GM19468 (cell line): ENCODE measurements at regions not wholly inside any gene's neighbourhood (a gene's known extent, or its start where the extent isn't known, plus 50 kb on each side); places are given as distances from the start of the nearest gene placed in this dataset.
A peak's percentile ranks its signal among the peaks of the same experiment; 100 is the strongest.

Source experiments
- ATAC-seq: cut with Tn5 transposase; IDR thresholded peaks from one replicate; pipeline ENCODE4 v1.9.1; 2021; ENCODE audit warnings: mild to moderate bottlenecking, moderate library complexity, moderate number of reproducible peaks; ENCODE audit not compliant: unreplicated experiment; ENCODE audit errors: extremely low read depth

DNA sequence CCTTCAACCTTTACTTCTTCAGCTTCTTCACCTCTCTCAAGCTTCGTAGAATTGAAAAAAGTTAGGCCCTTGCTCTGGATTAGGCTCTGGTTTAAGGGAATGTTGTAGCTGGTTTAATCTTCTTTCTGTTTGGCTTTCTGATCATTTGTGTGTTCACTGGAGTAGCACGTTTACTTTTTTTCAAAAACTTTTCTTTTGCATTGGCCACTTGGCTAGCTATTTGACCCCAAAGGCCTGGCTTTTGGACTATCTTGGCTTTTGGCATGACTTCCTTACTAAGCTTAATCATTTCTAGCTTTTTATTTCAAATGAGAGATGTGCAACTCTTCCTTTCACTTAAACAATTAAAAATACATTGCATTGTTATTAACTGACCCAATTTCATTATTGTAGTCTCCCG is 1154.8 kb upstream of the ZEB2 start:
- no peak for ATAC-seq

DNA sequence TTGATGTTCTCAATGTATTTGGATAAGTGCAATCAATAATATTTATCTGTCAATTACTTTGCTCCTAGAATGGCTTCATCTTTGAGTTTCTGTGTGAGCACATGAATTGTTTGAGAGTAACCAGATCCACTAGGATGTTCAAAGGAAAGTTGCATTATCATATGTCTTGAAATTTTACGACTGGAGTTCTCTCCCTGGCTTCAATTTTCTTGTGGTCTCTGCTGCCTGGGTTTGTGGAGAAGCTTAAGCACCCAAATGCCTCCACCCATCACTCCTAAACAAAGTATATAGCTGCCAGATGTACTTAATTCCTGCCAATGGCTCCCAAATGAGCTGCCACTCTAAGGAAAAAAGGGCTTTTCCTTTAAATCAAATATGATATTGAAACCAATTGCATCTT is 1149.4 kb upstream of the ZEB2 start:
- ATAC-seq: no peak

DNA sequence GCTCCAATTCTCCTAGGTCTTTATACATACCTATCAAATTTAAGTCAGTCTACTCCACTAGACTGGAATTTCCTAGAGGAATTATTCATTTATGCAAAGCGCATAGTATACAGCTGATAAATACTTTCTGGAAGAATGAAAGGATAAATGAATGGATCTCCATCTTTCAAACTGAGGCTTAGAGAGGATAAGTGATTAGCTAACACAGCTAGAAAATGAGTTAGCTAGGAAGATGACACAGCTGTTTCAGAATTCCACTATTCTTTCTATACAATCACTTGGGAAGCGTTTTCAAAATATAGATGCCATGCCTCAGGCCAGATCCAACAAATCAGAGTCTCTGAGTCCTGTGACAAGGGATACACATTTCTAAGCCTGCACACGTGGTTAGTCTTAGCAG is 1146.6 kb upstream of the ZEB2 start:
- no peak for ATAC-seq

DNA sequence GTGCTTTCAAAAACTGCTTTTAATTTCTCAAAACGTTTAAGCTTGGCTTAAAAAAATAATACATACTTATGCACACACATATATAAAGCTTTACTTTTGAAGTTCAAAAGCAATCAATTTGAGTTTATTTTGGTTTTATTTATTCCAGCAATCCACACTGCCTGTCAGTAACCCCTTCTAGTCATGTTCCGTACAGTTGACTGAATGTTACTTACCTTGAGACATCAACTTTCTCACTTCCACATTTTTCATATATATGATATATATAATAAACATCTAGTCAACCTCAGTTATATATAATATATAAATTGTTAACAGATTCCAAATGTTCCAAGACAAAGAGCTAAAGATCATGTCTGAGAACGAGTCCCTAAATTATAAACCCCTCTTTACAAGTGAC is 1137.3 kb upstream of the ZEB2 start:
- ATAC-seq: no peak

DNA sequence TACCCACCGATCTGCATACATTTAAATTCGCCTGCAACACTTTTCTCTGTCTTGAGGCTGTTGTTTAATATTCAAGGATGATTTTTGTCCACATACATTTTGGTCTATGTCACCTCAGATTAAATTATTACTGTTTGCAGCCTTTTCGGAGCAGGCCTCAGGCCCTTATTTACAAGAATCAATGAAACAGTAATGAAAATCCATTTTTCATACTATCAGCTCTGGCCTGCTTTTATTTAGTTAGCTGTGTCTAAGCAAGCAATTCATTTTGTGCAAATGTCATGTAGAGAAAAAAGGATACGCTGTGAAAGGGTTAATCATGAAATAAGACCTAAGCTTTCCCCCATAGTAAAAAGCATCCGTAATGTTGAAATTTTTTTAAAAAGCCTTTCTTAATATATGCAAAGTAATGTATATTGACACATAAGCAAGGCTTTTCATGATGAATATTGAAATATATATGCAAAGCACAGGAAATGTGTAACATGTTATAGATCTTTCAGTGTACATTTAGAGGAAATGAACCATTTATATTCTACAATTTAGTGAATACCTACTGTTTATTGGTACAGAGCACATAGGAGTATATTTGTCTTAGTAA is 1135.3 kb upstream of the ZEB2 start:
- ATAC-seq: no peak

DNA sequence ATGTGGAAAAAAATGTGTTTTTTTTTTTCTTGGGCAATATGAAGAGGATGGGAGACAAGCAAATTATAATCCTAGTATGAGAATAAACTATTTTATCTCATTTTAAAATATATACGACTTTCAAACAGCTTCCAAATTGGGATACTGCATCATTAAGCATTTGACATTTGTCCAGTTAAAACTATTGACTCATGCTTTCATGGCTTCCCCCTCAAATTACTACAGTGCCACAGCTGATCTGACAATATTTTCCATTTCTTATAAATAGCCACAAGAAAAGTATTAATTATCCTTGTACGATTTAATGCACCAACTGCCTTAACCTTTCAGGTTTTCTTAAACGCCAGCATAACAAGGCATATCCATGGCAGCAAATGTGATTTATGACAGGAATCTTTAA is 1134.8 kb upstream of the ZEB2 start:
- no peak for ATAC-seq

DNA sequence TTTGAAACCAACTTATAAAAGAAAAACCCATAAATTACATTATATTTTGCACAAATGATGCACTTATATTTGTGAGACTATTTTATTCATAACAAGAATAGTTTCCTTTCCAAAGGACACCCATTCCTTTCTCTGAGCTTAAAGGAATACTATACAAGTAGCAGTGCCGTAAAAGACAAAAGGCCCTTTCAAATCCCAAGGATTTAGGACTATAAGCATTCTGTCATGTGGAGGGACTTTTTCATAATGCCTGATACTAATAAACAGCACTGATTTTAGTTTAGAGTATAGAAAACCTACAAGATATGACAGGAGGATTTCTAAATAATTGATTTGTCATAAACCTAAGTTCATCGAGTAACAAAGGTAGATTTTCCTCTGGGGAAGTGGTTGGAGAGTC is 1134.2 kb upstream of the ZEB2 start:
- ATAC-seq: no peak

DNA sequence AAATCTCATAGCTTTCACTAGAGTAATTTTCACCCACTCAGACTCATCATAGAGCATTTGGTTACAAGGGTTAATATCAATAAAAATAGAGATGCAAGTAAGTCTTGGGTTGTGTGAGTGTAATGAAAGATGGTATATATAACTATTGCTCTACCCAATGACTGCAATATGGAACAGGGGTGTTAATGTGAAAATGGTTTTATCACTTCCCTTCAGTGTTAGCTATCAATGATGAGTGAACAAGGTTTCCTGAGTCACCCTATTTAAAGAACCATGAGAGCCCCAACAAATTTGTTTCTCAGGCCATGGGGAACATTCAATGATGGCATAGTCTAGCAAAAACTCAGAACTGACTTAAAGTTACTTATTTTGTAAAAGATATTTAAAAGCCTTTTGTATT is 1133.6 kb upstream of the ZEB2 start:
- ATAC-seq: no peak

DNA sequence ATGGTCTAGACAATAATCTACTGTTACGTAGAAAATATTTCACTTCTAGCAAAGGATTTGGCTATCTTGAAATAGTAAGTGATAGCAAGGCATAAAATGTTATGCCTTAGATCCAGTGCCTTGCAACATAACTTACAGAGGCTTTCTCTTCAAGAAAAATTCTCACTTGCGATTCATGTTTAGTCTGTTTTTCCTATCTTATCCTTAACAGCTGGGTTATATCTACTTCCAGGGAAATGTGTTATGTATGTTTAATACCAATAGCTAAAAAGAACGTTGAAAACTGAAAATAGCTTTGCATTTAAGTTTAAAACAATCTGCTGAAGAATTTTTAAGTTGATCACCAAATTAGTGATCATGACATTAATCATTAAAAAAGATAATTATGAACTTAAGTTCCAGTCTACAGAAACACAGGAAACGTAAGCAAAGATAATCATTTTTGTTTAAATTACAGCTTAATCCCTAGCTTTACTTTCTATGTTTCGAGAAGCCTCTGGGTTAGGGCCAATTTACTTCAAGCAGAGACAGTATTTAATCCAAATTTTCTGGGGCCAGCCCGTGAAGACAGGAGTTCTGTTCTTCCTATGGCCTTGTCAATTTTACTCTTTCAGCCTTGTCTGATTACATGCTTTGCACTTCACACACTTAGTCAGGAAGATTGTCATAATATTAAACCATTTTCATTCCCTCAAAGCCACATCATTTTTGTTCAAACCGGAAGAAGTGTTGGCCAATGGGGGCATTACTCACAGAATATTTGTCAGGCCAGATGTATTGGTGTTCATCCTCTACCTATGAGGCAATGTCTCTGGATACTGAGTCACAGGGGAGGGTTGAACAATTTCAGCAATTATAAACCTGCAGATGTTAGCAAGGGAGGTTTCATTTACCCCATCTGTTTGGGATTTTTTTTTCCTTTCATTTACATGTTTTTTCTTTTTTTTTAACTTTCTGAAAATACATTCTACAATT is 1132.9 kb upstream of the ZEB2 start:
- no peak for ATAC-seq

DNA sequence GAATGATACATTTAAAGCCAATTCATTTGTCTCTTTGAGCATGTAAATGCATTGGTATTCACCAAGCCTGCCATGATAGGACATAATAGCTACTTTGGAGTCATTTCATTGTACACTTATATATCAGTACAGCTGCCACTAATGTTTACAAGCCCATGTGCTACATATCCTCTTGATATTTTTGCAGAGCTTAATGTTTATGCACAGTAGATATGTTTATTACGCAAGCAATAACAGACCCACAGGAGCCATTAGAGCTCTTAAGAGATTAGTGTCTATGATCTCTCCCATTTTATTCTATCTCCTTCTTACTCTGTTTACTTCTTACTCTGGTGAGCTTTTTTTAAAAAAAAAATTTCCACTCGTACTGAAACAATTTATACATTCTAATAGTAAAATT is 1132.1 kb upstream of the ZEB2 start:
- ATAC-seq: no peak

DNA sequence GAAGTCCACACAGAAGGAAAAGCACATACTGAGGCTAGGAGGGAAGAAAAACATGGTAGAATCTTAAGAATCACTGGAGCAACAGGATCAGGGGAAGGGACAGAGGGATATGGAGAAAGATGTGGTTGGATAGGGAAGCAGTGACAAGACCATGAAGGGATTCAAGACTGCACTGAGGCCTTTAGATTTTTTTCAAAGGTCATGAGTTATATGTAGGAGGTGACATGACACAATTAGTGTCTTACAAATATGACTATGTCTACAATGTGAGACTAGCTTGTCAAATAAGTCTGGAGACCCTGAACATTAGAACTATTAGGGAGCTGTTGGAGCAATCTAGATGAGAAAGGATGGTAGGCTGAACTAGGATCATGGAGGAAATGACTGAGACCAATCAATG is 1130.3 kb upstream of the ZEB2 start:
- no peak for ATAC-seq

DNA sequence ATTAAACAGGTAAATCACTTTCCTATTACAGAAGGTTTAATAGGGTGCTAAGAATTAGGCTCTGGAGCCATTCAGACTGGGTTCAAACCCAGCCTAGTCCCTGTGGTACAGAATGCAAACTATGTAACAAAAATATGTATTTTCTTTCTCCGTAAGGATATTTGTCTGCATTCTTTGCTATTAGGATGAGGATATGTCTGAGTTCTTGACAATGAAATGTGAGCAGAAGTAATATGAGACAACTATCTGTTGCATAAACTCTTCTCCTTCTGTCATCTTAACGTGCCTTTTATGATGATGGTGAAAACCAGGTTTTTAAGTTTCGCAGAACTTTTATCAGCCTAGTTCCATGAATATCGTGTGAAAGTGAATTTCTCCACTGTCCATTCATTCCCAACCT is 1129.1 kb upstream of the ZEB2 start:
- no peak for ATAC-seq

DNA sequence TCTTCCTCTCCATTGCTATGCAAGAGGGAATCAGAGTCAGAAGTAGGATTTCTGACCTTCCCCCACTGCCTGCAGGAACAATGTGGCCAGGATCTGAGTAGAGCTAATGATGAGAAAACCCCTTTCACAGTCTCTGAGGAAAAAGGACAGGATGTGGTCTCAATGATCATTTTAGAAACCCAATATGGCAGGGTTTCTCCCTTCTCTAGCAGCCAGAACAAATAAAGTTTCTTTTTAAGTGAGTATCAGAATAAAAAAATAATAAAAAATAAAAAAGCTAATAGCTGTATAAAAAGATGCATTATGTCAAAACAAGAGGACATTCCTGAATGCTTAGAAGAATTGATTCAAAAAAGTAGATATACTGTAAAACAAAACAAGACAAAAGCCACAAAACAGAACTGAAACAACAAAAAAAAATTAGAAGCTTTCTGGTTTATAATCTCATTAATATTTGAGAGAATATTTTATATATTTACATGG is 1124.9 kb upstream of the ZEB2 start:
- peak; percentile 98 for ATAC-seq

DNA sequence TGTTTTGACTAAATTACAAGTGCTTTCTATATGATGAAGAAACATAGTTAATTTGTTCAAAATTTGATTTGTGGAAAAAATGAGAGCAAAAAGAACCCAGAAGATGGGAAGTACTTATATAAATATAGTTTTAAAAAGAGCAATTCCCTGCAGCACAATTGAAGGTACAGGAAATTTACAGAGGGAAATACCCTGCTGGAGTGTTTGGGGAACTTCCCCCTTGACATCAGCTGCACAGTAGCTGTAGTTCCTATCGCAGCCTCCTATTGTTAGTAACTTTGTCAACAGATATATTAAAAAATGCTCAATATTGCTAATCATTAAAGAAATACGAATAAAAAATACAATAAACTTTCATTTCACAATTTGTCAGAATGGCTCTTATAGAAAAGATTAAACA is 1118.8 kb upstream of the ZEB2 start:
- no peak for ATAC-seq

DNA sequence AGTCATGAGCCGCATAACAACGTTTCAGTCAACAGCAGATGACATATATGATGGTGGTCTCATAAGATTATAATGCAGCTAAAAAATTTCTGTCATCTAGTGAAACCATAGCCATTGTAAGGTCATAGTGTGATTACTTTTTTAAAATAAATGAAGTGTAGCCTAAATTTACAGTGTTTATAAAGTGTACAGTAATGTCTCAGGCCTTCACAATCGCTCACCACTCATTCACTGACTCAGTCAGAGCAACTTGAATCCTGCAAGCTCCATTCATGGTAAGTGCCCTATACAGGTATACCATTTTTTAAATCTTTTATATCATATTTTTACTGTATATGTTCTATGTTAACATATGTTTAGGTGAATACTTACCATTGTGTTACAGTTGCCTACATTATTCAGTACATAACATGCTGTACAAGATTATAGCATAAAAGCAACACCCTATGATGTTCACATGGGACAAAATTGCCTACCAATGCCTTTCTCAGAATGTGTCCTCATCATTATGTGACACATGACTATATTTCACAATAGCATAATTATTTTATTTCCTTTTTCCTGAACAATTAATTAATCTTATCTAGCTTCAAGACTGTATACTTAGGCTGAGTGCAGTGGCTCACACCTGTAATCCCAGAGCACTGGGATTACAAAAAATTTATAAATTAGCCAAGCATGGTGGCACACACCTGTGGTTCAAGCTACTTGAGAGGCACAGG is 1115.9 kb upstream of the ZEB2 start:
- ATAC-seq: no peak

DNA sequence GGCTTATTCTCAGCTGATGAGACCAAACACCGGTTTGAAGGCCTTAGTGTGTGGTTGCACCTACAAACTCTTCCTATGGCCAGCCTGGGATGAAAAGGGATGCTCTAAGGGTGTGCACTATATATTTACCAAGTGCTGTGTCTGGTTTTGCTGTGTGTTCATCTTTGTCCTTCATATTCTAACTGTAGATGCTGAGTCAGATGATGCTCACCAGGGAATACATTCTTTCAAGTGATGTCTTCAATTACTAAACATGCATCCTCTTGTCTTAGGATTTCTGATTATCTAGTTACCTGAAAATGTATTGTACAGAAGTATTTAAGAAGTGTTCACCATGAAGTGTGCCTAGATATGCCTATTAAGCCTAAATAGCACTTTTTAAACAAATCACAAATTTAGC is 1111.6 kb upstream of the ZEB2 start:
- no peak for ATAC-seq

DNA sequence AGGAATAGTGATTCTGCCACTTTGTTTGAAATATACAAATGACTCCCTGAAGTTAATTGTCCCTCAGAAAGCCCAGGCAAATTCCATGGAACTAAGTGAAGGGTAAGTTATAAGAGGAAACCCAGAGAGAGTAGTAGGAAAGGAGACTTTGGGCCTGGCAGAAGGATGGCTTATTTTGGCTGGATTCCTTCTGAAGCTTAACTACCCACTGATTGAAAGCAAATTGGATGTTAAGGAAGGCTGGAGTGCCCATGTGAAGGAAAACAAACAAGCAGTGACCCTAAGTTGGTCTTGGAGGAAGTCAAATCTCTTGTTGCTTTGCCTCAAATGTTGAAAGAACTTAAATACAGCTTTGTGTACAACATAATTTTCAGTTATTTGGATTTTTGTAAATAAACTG is 1106.4 kb upstream of the ZEB2 start:
- ATAC-seq: no peak

DNA sequence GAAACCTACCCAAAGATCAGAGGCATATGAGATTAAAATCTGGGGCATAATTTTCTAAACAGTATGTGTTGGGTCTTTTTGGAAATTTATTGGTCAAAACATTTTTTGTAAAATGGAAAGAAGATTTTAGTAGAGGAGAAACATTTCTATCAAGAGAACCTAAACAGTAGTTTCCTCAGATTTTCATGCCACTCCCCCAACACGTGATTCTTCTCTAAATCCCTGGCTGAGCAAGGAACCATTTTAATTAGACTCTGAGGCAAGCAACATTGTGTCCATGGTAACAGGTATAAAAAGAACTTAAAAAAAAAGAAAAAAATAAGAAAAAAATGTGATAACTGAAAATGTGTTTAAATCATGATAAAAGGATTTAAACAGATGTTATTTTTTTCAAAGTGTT is 1105.2 kb upstream of the ZEB2 start:
- ATAC-seq: no peak

DNA sequence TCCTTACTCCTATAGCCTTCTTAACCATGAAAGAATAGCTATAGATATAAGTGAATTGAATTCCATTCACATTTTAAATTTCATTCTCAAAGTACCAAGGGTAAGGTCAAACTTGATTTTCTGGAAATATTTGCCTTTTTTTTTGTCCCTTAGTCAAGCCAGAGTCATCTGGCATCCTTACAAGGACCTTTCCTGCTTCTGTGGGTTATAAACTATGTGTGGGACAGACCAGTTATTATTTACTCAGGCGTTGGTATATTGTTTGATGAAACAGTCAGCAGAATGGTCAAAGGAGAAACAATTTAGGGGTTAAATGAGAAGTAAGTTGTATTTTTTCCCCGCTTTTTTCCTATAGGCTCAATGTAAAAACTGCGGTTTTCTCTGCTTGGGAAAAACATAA is 1103.2 kb upstream of the ZEB2 start:
- no peak for ATAC-seq

DNA sequence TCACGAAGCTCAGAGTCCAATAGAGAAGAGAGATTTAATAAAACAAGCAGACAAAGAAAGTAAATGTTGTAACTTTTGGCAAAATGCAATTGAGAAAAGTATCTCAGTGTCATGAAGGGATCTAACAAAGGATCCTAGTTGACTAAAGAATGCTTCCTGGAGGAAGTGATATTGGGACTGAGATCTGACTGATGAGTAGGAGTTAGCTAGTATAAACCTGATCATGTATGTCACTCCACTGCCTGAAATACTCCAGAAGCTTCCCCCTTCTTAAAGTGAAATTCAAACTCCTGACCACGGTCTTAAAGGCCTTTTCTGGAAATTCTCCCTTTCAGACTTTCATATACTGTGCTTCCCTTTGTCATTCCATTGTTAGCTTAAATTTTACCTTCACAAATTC is 1102.4 kb upstream of the ZEB2 start:
- no peak for ATAC-seq

DNA sequence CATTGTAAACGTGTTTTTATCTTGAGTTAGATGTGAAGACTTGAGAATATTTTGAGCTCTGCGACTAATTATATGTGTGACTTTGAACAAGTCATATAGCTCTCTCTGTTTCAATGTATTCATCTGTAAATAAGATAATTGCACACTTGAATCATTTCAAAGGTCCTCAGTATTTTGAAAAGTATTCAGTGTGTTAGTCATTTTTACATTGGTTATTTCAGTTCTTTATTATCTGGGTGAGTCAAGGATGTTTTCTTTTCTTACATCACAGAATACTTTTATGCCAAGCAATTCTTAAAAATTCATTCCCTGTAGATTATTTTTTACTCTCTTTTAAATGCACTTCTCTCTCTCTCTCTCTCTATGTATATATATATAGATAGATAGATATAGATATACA is 1098.0 kb upstream of the ZEB2 start:
- no peak for ATAC-seq
